Gastrocnemius medialis (tissue), 4 donors: ENCODE measurements at regions not wholly inside any gene's neighbourhood (a gene's known extent, or its start where the extent isn't known, plus 50 kb on each side); places are given as distances from the start of the nearest gene placed in this dataset.

ENCODE experiments used
- ATAC-seq, 2 donors: fragments of 150-250 bp; one replicate each; pipeline ENCODE4 v1.9.1; 2016
- DNase-seq, 2 donors: peaks; one replicate each; pipeline ENCODE4 v3.0.0-alpha.2; 2019
- H3K27ac ChIP-seq, 4 donors: fragments of 200-600 bp; sonication (generic); 1 replicate in 1 of 4; 2 replicates in 3 of 4; pipeline ENCODE4 v1.5.1; 2016 to 2018; ENCODE audit warnings: mild to moderate bottlenecking in 2 of 4, moderate library complexity in 1 of 4
- H3K27me3 ChIP-seq, 3 donors: fragments of 200-600 bp; sonication (generic) in 2 of 3; 1 replicate in 1 of 3; 2 replicates in 2 of 3; pipeline versions ENCODE4 v1.5.1 to v1.6.0; 2016 to 2019; ENCODE audit warnings: mild to moderate bottlenecking in 1 of 3, moderate library complexity in 1 of 3
- H3K36me3 ChIP-seq, 2 donors: fragments of 200-600 bp; sonication (generic) in 1 of 2; one replicate each; pipeline ENCODE4 v1.5.1; 2017 to 2018
- H3K4me1 ChIP-seq, 2 donors: fragments of 200-600 bp; sonication (generic) in 1 of 2; one replicate each; pipeline ENCODE4 v1.5.1; 2016 to 2017; ENCODE audit warnings: mild to moderate bottlenecking in 2 of 2
- H3K4me3 ChIP-seq, 4 donors: fragments of 200-600 bp; sonication (generic) in 3 of 4; 1 replicate in 1 of 4; 2 replicates in 3 of 4; pipeline ENCODE4 v1.5.1; 2016 to 2019; ENCODE audit warnings: mild to moderate bottlenecking in 2 of 4
- H3K9me3 ChIP-seq, 3 donors: fragments of 200-600 bp; sonication (generic) in 2 of 3; 1 replicate in 1 of 3; 2 replicates in 2 of 3; pipeline ENCODE4 v1.5.1; 2016 to 2019
- POLR2A ChIP-seq, 2 donors: fragments of 450-650 bp; IDR thresholded peaks; one replicate each; pipeline ENCODE4 v1.6.1; 2017; ENCODE audit warnings: antibody characterized with exemption in 2 of 2, mild to moderate bottlenecking in 2 of 2, moderate library complexity in 2 of 2
- in situ Hi-C, 4 donors: fragments of 200-750 bp; cut with MboI; loops; one replicate each; pipeline versions ENCODE4 v1.15.0 to v1.8.0; 2017; ENCODE audit warnings: low sequenced_read_pairs in 4 of 4
- intact Hi-C: fragments of 100-400 bp; cut with DNase I; formaldehyde crosslinking; loops from one replicate; pipeline ENCODE4 v1.15.1; 2023; ENCODE audit warnings: low total_unique reads
- TF ChIP-seq, protein P1 (sequence below), 5 experiments: fragments of 450-650 bp in 3 of 5; fragments of 200-600 bp in 2 of 5; sonication (generic) in 2 of 5; IDR thresholded peaks in 4 of 5; conservative IDR thresholded peaks in 1 of 5; 1 replicate in 4 of 5; 2 replicates in 1 of 5; pipeline ENCODE4 v1.5.1; 2016 to 2019; ENCODE audit warnings: antibody characterized with exemption in 5 of 5, mild to moderate bottlenecking in 3 of 5, moderate library complexity in 3 of 5

DNA sequence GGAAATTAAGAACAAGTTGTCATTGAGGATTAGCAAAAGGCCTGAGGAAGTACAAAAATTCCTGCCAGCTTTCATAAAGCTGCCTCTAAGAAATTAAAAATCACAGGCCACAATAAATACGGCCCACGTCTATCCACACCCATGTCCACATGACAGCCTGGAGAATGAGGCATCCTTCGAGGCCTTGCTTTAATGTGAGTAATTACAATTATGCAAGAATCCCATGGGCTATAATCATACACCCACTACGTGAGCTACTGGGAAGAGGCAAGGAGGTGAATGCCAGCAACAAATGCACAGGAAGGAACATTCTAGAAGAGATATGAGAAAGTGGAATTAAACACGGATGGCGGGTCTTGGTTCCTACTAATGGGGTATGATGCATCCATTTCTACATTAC lies 65.4 kb upstream of the ZFHX3 start:
- peaks cover 0 to 4% (median 0%) of the 10 kb centered on the region in 3 donors for H3K9me3 ChIP-seq
- ATAC-seq (no peak), DNase-seq (no peak)
- H3K4me3 ChIP-seq: no peak overlapping the region
- in situ Hi-C loops: no loop called here
- no peaks in the 10 kb centered on the region for H3K4me1 ChIP-seq
- no peaks in the 10 kb centered on the region for H3K36me3 ChIP-seq
- intact Hi-C loops: no loop called here
- no peak overlapping the region for H3K27ac ChIP-seq
- no peaks in the 10 kb centered on the region for H3K27me3 ChIP-seq
- TF ChIP-seq POLR2A (IDR thresholded peaks at IDR 0.05): no peak
- TF ChIP-seq, protein P1, sequence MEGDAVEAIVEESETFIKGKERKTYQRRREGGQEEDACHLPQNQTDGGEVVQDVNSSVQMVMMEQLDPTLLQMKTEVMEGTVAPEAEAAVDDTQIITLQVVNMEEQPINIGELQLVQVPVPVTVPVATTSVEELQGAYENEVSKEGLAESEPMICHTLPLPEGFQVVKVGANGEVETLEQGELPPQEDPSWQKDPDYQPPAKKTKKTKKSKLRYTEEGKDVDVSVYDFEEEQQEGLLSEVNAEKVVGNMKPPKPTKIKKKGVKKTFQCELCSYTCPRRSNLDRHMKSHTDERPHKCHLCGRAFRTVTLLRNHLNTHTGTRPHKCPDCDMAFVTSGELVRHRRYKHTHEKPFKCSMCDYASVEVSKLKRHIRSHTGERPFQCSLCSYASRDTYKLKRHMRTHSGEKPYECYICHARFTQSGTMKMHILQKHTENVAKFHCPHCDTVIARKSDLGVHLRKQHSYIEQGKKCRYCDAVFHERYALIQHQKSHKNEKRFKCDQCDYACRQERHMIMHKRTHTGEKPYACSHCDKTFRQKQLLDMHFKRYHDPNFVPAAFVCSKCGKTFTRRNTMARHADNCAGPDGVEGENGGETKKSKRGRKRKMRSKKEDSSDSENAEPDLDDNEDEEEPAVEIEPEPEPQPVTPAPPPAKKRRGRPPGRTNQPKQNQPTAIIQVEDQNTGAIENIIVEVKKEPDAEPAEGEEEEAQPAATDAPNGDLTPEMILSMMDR (IDR thresholded peaks at IDR 0.05 in 4 of 5, conservative IDR thresholded peaks at IDR 0.05 in 1 of 5): no peak

DNA sequence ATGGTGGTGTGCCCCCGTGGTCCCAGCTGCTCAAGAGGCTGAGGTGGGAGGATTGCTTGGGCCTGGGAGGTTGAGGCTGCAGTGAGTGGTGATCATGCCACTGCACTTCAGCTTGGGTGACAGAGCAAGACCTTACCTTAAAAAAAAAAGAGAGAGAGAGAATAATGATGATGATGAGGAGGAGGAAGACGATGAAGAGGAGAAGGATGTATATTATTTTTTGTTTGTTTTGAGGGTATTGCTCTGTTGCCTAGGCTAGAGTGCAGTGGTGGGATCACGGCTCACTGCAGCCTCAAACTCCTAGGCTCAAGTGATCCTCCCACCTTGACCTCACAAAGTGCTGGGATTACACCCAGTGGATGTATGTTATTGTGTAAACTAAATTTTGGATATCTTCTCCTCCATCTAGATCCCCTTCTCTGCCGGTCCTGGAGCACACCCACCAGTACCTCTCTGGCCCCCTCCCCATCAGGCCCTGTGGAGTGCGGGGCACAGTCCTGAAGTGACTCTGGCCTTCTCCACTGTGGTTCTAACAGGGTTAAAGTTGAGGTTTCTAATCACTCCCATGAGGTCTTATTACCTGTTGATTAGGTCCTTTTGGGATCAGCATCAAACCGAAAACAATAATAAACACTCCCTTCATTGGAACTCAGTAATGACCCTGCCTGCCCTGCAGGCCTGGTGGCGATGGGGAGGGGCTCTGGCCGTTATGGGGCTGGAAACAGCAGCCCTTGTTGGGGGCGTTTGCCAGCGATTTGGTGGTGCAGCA lies 60.5 kb upstream of the ZFHX3 start:
- H3K27ac ChIP-seq: no peak overlapping the region
- no peak for TF ChIP-seq POLR2A (IDR thresholded peaks at IDR 0.05)
- TF ChIP-seq, protein P1 (IDR thresholded peaks at IDR 0.05 in 4 of 5, conservative IDR thresholded peaks at IDR 0.05 in 1 of 5): no peak
- intact Hi-C loops: no loop called here
- in situ Hi-C loops: no loop called here
- ATAC-seq: no peak
- H3K4me1 ChIP-seq: no peaks in the 10 kb centered on the region
- no peak overlapping the region for H3K4me3 ChIP-seq
- no peak for DNase-seq
- H3K27me3 ChIP-seq: no peaks in the 10 kb centered on the region
- no peaks in the 10 kb centered on the region for H3K36me3 ChIP-seq
- H3K9me3 ChIP-seq: no peaks in the 10 kb centered on the region

DNA sequence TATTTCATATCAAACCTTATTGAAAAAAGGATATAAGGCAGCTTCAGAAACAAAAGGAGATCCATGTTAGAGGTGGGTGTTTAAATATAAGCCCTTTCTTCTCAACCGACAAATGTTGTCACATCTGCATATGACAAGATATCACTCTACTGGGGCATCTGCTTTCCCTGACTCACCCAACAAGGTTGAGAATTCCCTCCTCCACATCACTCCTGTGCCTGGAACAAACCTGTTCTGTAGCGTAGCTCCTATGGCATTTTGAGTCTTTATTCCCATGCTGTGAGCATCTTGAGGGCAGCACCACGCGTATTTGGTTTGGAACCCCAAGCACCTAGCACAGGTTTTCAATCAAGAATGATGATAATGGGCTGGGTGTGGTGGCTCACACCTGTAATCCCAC lies 59.4 kb upstream of the ZFHX3 start:
- no peak for ATAC-seq
- no peaks in the 10 kb centered on the region for H3K36me3 ChIP-seq
- intact Hi-C loops: no loop called here
- TF ChIP-seq, protein P1 (IDR thresholded peaks at IDR 0.05 in 4 of 5, conservative IDR thresholded peaks at IDR 0.05 in 1 of 5): no peak
- no peak for TF ChIP-seq POLR2A (IDR thresholded peaks at IDR 0.05)
- H3K4me1 ChIP-seq: no peaks in the 10 kb centered on the region
- H3K27ac ChIP-seq: no peak overlapping the region
- H3K9me3 ChIP-seq: no peaks in the 10 kb centered on the region
- in situ Hi-C loops: no loop called here
- no peaks in the 10 kb centered on the region for H3K27me3 ChIP-seq
- DNase-seq: no peak
- H3K4me3 ChIP-seq: no peak overlapping the region

DNA sequence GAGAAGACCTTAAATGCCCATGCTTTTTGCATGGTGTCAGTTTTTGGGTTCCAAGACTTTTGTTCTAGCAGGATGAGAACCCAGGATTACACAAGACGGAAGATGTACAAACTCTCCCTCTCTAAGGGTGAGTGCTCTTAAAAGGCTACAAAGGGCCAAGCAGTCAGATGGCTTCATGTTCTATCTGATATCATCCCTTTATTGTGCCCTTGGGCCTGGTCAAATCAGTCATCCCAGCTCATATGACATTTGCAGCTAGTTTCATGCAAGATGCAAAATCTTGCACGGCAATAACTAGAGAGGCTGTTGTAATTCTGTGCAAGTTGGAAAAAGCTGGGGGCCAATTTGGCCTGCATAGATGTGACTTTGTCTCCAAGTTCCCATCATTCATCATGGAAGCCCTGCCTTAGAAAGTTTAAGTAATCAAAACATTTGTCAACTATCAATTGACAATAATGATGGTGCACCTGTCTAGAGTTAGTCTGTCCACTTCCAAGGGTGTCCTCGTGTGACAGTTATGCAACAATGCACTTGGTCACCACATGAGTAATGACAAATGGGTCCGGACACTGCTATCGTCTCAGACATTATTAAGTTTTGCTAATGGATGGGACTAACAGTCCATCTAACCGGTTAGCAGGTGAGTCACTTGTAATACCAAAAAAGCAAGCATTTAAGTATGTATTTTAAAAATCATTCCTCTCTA lies 58.6 kb upstream of the ZFHX3 start:
- no peaks in the 10 kb centered on the region for H3K4me1 ChIP-seq
- intact Hi-C loops (no loop called here), in situ Hi-C loops (no loop called here)
- no peak for ATAC-seq
- H3K27ac ChIP-seq: no peak overlapping the region
- TF ChIP-seq, protein P1 (IDR thresholded peaks at IDR 0.05 in 4 of 5, conservative IDR thresholded peaks at IDR 0.05 in 1 of 5): no peak
- no peak for TF ChIP-seq POLR2A (IDR thresholded peaks at IDR 0.05)
- DNase-seq: no peak
- no peaks in the 10 kb centered on the region for H3K36me3 ChIP-seq
- no peaks in the 10 kb centered on the region for H3K9me3 ChIP-seq
- H3K27me3 ChIP-seq: no peaks in the 10 kb centered on the region
- no peak overlapping the region for H3K4me3 ChIP-seq
